ENCODE measurements at regions not wholly inside any gene's neighbourhood (a gene's known extent, or its start where the extent isn't known, plus 50 kb on each side); places are given as distances from the start of the nearest gene placed in this dataset.
"Not testable (repeated sequence)": the region's sequence is repeated elsewhere in the genome, so short reads cannot be mapped to it uniquely, and the experiment has no call there.

DNA sequence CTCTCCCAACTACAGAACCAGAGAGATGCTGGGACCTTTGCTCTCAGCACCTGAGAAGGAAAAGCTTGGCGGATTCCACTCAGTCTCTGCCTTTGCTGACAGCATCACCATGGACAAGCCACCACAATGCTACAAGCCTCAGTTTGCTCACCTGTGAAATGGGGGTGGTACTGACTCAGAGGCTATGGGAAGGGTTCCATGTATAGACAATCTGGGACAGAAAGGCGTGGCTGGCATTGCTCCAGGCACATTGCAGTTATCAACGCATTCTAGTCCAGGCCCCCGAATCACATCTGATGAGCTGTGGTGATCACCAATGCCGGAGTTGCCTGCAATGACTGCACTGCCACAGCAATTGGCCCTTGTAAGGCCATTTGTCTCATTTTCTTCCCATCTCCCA is 72.6 kb downstream of the ISX start:
- no peak overlapping the region for H3K4me3 Mint-ChIP-seq
- no peaks in the 10 kb centered on the region for H3K36me3 Mint-ChIP-seq

DNA sequence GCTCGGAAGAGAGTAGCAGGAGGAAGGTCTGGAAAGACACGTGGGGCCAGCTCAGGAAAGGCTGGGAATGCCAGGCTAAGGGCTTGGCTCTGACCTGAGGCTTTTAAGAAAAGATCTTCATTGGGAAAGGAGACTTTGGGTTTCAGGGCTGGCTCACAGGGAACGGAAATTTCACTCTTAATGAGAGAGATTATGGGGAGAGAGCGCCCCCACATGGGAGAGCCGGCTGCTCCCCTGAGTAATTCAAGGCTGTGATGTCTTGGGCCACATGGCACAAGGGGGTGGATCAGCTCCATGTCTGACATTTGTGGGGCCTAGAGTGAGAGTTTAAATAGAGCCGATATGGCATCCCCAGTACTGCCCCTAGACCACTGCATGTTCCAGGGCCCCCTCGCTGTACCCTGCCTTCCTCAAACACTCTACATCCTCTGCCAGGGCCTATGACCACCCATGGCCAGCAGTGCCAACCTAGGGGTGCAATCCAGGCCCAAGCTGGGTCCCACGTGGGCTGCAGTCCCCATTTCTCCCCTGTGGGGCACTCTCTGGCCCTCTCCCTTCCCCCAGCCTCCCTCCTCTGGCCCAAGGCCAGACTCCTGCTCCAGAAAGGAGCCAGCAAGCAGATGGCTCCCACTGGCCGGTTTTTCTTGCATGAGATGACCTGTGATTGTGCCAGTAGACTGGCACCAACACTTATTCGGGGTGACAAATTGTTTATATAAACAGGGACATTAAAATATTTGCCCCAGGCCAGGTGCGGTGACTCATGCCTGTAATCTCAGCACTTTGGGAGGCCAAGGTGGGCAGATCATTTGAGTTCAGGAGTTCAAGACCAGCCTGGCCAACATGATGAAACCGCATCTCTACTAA is 75.2 kb downstream of the ISX start:
- Mint-ChIP-seq H3K27me3 (no peaks in the 10 kb centered on the region), H3K27ac (no peak overlapping the region), H3K4me1 (no peaks in the 10 kb centered on the region), H3K4me3 (no peak overlapping the region), H3K9me3 (no peaks in the 10 kb centered on the region), H3K36me3 (no peaks in the 10 kb centered on the region)

More for the DNA sequence above, 72.6 kb downstream of the ISX start:
- peaks cover 4% of the 10 kb centered on the region for H3K27me3 Mint-ChIP-seq
- peaks cover 4% of the 10 kb centered on the region for H3K4me1 Mint-ChIP-seq
- H3K27ac Mint-ChIP-seq, result no peak overlapping the region
- no peaks in the 10 kb centered on the region for H3K9me3 Mint-ChIP-seq

GRCh38 chr22:35148381-35148780 is 82.4 kb downstream of the ISX start:
- Mint-ChIP-seq H3K9me3 (no peaks in the 10 kb centered on the region), H3K27ac (no peak overlapping the region), H3K27me3 (peaks cover 15% of the 10 kb centered on the region), H3K36me3 (no peaks in the 10 kb centered on the region), H3K4me3 (no peak overlapping the region), H3K4me1 (no peaks in the 10 kb centered on the region)

- Mint-ChIP-seq H3K27me3 (peaks cover 15% of the 10 kb centered on the region), H3K36me3 (no peaks in the 10 kb centered on the region), H3K4me1 (no peaks in the 10 kb centered on the region), H3K27ac (no peak overlapping the region), H3K4me3 (no peak overlapping the region), H3K9me3 (no peaks in the 10 kb centered on the region)
Measured at GRCh38 chr22:35148866-35149548, 83.0 kb downstream of the ISX start.

DNA sequence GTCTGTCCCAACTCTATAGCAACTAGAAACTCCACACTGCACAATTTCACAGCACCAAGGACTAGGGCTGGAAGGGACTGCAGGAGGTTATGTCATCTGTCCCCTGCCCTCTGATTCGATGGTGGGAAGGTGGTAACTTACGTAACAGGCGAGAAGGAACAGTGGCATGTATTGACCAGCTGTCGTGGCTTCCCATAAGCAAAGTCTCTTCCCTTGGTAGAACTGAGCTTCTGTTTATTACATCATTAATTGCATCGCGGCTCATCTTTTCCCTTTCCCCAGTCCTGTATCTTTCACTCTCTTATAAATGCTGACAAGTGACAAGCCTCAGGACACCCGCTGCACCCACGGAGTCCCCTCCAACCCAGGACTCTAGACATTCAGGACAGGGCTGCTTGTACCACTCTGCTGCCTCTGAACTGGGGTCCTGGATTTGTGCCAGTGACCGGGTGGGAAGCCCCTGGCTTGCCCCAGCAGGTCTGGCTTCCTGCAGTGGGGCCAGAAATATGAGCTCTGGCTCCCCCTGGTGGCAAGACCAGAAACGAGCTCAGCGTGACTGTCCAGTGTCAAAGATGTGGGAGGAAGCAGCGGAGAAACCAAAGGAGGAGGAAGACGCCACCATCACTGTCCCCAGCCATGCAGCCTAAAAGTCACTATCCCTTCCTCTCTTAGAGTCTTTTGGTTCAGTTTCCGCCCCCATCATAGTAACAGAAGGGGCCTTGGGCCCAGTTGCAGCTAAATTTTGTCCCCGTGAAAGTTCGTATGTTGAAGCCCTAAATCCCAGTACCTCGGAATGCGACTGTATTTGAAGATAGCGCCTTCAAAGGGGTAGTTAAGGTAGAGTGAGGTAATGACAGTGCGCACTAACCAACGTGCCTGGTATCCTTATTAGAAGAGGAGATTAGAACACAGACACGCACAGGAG is 84.5 kb downstream of the ISX start:
- Mint-ChIP-seq H3K4me1 (no peaks in the 10 kb centered on the region), H3K27me3 (peaks cover 18% of the 10 kb centered on the region), H3K9me3 (no peaks in the 10 kb centered on the region), H3K4me3 (no peak overlapping the region), H3K27ac (no peak overlapping the region), H3K36me3 (no peaks in the 10 kb centered on the region)

DNA sequence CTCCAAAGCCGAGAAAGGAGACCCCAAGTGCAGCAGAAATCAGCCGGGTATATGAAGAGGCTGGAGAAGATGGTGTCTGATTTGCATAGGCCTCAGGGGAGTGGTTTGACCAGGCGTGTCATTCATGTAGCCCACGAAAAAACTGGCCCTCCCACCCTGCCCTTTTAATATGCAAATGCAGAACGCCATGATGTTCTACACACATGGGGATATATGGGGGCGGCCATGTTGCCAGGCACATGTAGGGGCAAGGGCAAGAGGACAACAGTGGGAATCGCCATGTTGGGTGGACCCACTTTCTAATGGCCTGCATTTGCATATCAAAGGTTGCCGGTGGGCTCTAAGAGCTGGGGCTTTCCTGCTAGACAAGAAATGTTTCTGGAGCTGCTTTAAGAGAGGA is 86.4 kb downstream of the ISX start:
- Mint-ChIP-seq H3K4me3 (no peak overlapping the region), H3K27me3 (peaks cover 15% of the 10 kb centered on the region), H3K27ac (no peak overlapping the region), H3K4me1 (no peaks in the 10 kb centered on the region), H3K9me3 (no peaks in the 10 kb centered on the region), H3K36me3 (no peaks in the 10 kb centered on the region)

GRCh38 chr22:35154937-35155387 is 89.0 kb downstream of the ISX start:
- H3K27ac Mint-ChIP-seq, result no peak overlapping the region
- no peaks in the 10 kb centered on the region for H3K4me1 Mint-ChIP-seq
- H3K9me3 Mint-ChIP-seq, result no peaks in the 10 kb centered on the region
- peaks cover 10% of the 10 kb centered on the region for H3K27me3 Mint-ChIP-seq
- H3K36me3 Mint-ChIP-seq, result no peaks in the 10 kb centered on the region
- H3K4me3 Mint-ChIP-seq, result no peak overlapping the region

DNA sequence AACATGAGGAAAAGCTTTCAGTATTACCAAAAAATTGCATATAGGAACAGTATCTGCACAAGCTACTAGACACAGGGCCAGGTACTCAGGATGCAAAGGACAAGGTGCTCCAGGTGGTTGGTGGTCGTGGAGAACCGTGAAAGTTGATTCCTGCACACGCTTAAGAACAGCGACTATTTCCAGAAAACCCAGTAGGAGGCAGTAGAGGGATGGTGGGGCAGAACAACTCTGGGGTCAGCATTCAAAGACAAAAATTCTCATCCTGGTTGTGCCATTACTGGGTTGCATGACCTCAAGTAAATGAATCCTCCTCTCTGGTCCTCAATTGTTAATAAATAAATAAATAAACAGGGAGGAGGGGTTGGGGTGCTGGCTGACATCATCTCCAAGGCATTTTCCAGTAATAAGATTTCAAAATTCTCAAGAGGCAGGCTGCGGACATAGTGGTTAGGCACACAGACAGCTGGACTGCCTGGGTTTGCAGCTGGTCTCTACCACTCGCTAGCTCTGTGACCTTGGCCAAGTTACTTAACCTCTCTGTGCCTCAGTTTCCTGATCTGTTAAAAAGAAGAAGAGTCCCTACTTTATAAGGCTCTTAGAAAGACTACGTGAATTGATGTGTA is 89.6 kb downstream of the ISX start:
- H3K9me3 Mint-ChIP-seq, result no peaks in the 10 kb centered on the region
- H3K27ac Mint-ChIP-seq, result no peak overlapping the region
- H3K36me3 Mint-ChIP-seq, result no peaks in the 10 kb centered on the region
- peaks cover 9% of the 10 kb centered on the region for H3K27me3 Mint-ChIP-seq
- H3K4me3 Mint-ChIP-seq, result no peak overlapping the region
- no peaks in the 10 kb centered on the region for H3K4me1 Mint-ChIP-seq

- H3K4me1 Mint-ChIP-seq, result no peaks in the 10 kb centered on the region
- peaks cover 7% of the 10 kb centered on the region for H3K27me3 Mint-ChIP-seq
- no peaks in the 10 kb centered on the region for H3K9me3 Mint-ChIP-seq
- no peak overlapping the region for H3K27ac Mint-ChIP-seq
- H3K4me3 Mint-ChIP-seq, result no peak overlapping the region
- no peaks in the 10 kb centered on the region for H3K36me3 Mint-ChIP-seq
Measured at GRCh38 chr22:35156945-35157344, 91.0 kb downstream of the ISX start.

GRCh38 chr22:35158336-35158735 is 92.4 kb downstream of the ISX start:
- Mint-ChIP-seq H3K9me3 (no peaks in the 10 kb centered on the region), H3K4me1 (no peaks in the 10 kb centered on the region), H3K27ac (no peak overlapping the region), H3K36me3 (no peaks in the 10 kb centered on the region), H3K27me3 (peaks cover 9% of the 10 kb centered on the region), H3K4me3 (no peak overlapping the region)

DNA sequence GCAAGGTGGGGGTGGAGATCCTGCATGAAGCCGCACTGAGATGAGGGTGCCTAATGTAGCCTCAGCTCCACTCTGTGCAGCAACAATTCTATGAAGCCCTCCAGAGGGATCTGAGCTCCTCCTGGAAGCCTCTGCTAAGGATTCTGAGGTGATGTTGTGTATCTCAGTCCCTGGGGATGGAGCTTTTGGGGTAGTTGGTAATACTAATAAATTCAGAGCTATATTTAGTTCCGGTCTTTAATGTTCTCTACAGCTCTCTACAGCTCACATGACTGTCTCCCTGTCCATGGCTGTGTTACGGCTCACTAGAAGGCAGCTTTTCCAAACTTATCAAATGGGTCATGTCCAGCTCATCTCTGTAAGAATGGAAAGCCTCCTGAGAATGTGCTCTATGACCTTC is 93.4 kb downstream of the ISX start:
- H3K36me3 Mint-ChIP-seq, result no peaks in the 10 kb centered on the region
- H3K4me3 Mint-ChIP-seq, result no peak overlapping the region
- no peak overlapping the region for H3K27ac Mint-ChIP-seq
- peaks cover 12% of the 10 kb centered on the region for H3K27me3 Mint-ChIP-seq
- H3K9me3 Mint-ChIP-seq, result no peaks in the 10 kb centered on the region
- H3K4me1 Mint-ChIP-seq, result no peaks in the 10 kb centered on the region

DNA sequence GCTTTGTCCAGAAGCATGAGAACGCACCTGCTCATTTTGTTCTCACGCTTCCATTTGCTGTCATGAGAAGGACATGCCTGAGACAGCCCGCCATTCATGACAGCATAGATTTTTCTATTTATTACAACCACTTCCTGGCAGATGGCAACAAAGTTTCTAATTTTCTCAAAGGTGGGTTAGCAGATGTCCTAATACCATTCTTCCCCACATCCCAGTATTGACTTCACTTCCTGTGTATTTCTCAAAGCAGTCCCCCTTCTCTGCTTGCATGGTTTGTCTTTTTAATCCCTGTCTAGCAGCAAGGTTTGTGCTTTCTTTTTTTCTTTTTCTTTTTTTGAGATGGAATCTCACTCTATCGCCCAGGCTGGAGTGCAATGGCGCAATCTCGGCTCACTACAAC is 94.3 kb downstream of the ISX start:
- H3K9me3 Mint-ChIP-seq, result no peaks in the 10 kb centered on the region
- no peak overlapping the region for H3K27ac Mint-ChIP-seq
- peaks cover 14% of the 10 kb centered on the region for H3K27me3 Mint-ChIP-seq
- H3K36me3 Mint-ChIP-seq, result no peaks in the 10 kb centered on the region
- no peaks in the 10 kb centered on the region for H3K4me1 Mint-ChIP-seq
- no peak overlapping the region for H3K4me3 Mint-ChIP-seq

GRCh38 chr22:35165896-35166295 is 91.4 kb upstream of the HMGXB4 start:
- H3K36me3 Mint-ChIP-seq, H3K27ac Mint-ChIP-seq, H3K4me1 Mint-ChIP-seq, H3K4me3 Mint-ChIP-seq, H3K9me3 Mint-ChIP-seq: not testable (repeated sequence)
- H3K27me3 Mint-ChIP-seq, result peaks cover 15% of the 10 kb centered on the region

- H3K27ac Mint-ChIP-seq, result no peak overlapping the region
- no peaks in the 10 kb centered on the region for H3K36me3 Mint-ChIP-seq
- no peaks in the 10 kb centered on the region for H3K9me3 Mint-ChIP-seq
- H3K27me3 Mint-ChIP-seq, result peaks cover 8% of the 10 kb centered on the region
- H3K4me1 Mint-ChIP-seq, result no peaks in the 10 kb centered on the region
- H3K4me3 Mint-ChIP-seq, result no peak overlapping the region
Measured at GRCh38 chr22:35170716-35171697, 86.3 kb upstream of the HMGXB4 start.

Data from activated naive CD4-positive, alpha-beta T cell treated with anti-CD3 and anti-CD28 coated beads, Interleukin-2, amount 50 U/mL, for 24 hours (primary cell).